ENCODE measurements at regions not wholly inside any gene's neighbourhood (a gene's known extent, or its start where the extent isn't known, plus 50 kb on each side); places are given as distances from the start of the nearest gene placed in this dataset.
"Not testable (repeated sequence)": the region's sequence is repeated elsewhere in the genome, so short reads cannot be mapped to it uniquely, and the experiment has no call there.

- DNase-seq, result no peak
Observed at GRCh38 chr17:59494757-59495368, 70.5 kb upstream of the DHX40 start.

- DNase-seq, result no peak
Observed at GRCh38 chr17:59496178-59496577, 69.2 kb upstream of the DHX40 start.

GRCh38 chr17:59498530-59499307, 66.7 kb upstream of the DHX40 start:
- DNase-seq, result peak; percentile 39

- DNase-seq, result not testable (repeated sequence)
Observed at GRCh38 chr17:59500086-59500655, 65.2 kb upstream of the DHX40 start.

- DNase-seq, result no peak
Observed at GRCh38 chr17:59501690-59502089, 63.7 kb upstream of the DHX40 start.

GRCh38 chr17:59502800-59503199, 62.6 kb upstream of the DHX40 start:
- DNase-seq, result no peak

GRCh38 chr17:59503500-59503899, 61.9 kb upstream of the DHX40 start:
- DNase-seq, result no peak

GRCh38 chr17:59504821-59505220, 60.6 kb upstream of the DHX40 start:
- no peak for DNase-seq

GRCh38 chr17:59505610-59506276, 59.7 kb upstream of the DHX40 start:
- no peak for DNase-seq

GRCh38 chr17:59506894-59507726, 58.3 kb upstream of the DHX40 start:
- DNase-seq, result no peak

GRCh38 chr17:59508999-59509625, 56.3 kb upstream of the DHX40 start:
- DNase-seq, result no peak

GRCh38 chr17:59510611-59511010, 54.8 kb upstream of the DHX40 start:
- no peak for DNase-seq

- DNase-seq, result no peak
Observed at GRCh38 chr17:59511726-59512125, 53.7 kb upstream of the DHX40 start.

GRCh38 chr17:59512844-59513385, 52.5 kb upstream of the DHX40 start:
- DNase-seq, result no peak

- peak; percentile 41 for DNase-seq
Observed at GRCh38 chr17:59513934-59514841, 51.2 kb upstream of the DHX40 start.
